Prostate gland (tissue), 2 donors: ENCODE measurements at regions not wholly inside any gene's neighbourhood (a gene's known extent, or its start where the extent isn't known, plus 50 kb on each side); places are given as distances from the start of the nearest gene placed in this dataset.

Experiments used
- DNase-seq: peaks from one replicate; pipeline ENCODE4 v3.0.0-alpha.2; 2019; ENCODE audit warnings: low spot score
- H3K27ac ChIP-seq, 2 donors: fragments of 200-600 bp; sonication (generic); 2 replicates each; pipeline ENCODE4 v1.5.1; 2017 to 2019
- H3K27me3 ChIP-seq: fragments of 200-600 bp; sonication (generic); replicated peaks from 2 replicates; pipeline ENCODE4 v1.5.1; 2019; ENCODE audit not compliant: insufficient read depth
- H3K36me3 ChIP-seq, 2 donors: fragments of 200-600 bp; sonication (generic); 1 replicate in 1 of 2; 2 replicates in 1 of 2; pipeline versions ENCODE4 v1.5.1 to v1.8.1; 2017 to 2019
- H3K4me1 ChIP-seq: fragments of 200-600 bp; sonication (generic); replicated peaks from 2 replicates; pipeline ENCODE4 v1.5.1; 2019
- H3K4me3 ChIP-seq, 2 donors: fragments of 200-600 bp; sonication (generic); 2 replicates each; pipeline ENCODE4 v1.5.1; 2017 to 2019
- H3K9me3 ChIP-seq: fragments of 200-600 bp; sonication (generic); 2 replicates; pipeline ENCODE4 v1.5.1; 2017
- POLR2A ChIP-seq: fragments of 450-650 bp; IDR thresholded peaks from one replicate; pipeline ENCODE4 v1.6.1; 2016; ENCODE audit warnings: antibody characterized with exemption, mild to moderate bottlenecking
- POLR2AphosphoS5 ChIP-seq: sonication (generic); formaldehyde crosslinking; IDR thresholded peaks from one replicate; pipeline ENCODE4 v1.6.1; 2017; ENCODE audit warnings: antibody characterized with exemption
- WGBS: methylation state at CpG from one replicate; pipeline ENCODE4 v1.1.5; 2018; 5-methylcytosine and 5-hydroxymethylcytosine counted together
- intact Hi-C: fragments of 100-400 bp; cut with DNase I; formaldehyde crosslinking; loops from one replicate; pipeline ENCODE4 v1.14.2; 2022
- TF ChIP-seq, protein P1 (sequence below), 4 experiments: fragments of 200-600 bp in 2 of 4; fragments of 450-650 bp in 2 of 4; sonication (generic) in 2 of 4; IDR thresholded peaks; 1 replicate in 3 of 4; 2 replicates in 1 of 4; pipeline ENCODE4 v1.5.1; 2016 to 2019; ENCODE audit warnings: antibody characterized with exemption in 4 of 4, mild to moderate bottlenecking in 2 of 4, moderate library complexity in 2 of 4

DNA sequence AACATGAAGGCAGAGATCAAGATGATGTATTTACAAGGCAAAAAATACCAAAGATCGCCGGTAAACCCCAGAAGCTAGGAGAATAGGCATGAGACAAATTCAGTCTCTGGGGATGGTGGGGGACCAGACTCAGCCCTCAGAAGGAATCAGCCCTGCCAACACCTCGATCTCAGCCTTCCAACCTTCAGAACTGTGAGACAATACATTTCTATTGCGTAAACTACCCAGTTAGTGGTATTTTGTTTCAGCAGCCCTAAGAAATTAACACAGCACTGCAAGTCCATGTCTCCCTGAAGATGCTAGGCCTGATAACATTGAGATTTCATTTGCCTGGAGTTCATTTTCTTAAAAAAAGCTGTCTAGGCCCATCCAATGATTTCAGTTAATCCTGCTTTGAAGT is 622.5 kb downstream of the PTPRC start:
- Histone ChIP-seq H3K9me3 (no peaks in the 10 kb centered on the region), H3K27me3 (no peaks in the 10 kb centered on the region), H3K4me1 (no peaks in the 10 kb centered on the region), H3K27ac (no peak overlapping the region), H3K36me3 (no peaks in the 10 kb centered on the region), H3K4me3 (no peak overlapping the region)
- intact Hi-C loops, result no loop called here
- DNase-seq, result no peak
- WGBS, result 76% methylated on average over 4 of the region's 4 CpGs
- no peak for TF ChIP-seq POLR2A
- no peak for TF ChIP-seq POLR2AphosphoS5
- TF ChIP-seq, protein P1, sequence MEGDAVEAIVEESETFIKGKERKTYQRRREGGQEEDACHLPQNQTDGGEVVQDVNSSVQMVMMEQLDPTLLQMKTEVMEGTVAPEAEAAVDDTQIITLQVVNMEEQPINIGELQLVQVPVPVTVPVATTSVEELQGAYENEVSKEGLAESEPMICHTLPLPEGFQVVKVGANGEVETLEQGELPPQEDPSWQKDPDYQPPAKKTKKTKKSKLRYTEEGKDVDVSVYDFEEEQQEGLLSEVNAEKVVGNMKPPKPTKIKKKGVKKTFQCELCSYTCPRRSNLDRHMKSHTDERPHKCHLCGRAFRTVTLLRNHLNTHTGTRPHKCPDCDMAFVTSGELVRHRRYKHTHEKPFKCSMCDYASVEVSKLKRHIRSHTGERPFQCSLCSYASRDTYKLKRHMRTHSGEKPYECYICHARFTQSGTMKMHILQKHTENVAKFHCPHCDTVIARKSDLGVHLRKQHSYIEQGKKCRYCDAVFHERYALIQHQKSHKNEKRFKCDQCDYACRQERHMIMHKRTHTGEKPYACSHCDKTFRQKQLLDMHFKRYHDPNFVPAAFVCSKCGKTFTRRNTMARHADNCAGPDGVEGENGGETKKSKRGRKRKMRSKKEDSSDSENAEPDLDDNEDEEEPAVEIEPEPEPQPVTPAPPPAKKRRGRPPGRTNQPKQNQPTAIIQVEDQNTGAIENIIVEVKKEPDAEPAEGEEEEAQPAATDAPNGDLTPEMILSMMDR (IDR thresholded peaks at IDR 0.05), result no peak

DNA sequence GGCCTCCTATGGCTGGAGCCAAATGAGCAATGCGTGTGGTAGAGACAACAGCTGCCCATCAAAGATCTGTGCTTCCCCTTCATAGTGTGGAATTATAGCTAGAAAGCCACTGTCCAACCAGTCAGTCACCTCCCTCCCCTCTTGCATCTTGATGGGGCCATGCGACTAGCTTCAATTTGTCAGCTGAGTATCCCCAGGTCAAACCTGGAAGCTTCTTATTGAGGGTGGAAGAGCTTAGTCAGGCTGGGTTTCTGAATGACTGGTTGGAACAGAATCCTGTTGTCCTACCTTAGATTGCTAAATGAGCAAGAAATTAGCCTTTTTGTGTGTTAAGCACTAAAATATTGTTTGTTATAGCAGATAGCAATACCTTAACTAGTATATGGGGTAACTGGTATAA is 625.4 kb downstream of the PTPRC start:
- Histone ChIP-seq H3K27ac (no peak overlapping the region), H3K9me3 (no peaks in the 10 kb centered on the region), H3K4me1 (no peaks in the 10 kb centered on the region), H3K4me3 (no peak overlapping the region), H3K36me3 (no peaks in the 10 kb centered on the region), H3K27me3 (no peaks in the 10 kb centered on the region)
- intact Hi-C loops, result no loop called here
- WGBS, result 89% methylated on average over 2 of the region's 2 CpGs
- no peak for DNase-seq
- TF ChIP-seq POLR2AphosphoS5, result no peak
- TF ChIP-seq, protein P1 (IDR thresholded peaks at IDR 0.05), result no peak
- TF ChIP-seq POLR2A, result no peak

DNA sequence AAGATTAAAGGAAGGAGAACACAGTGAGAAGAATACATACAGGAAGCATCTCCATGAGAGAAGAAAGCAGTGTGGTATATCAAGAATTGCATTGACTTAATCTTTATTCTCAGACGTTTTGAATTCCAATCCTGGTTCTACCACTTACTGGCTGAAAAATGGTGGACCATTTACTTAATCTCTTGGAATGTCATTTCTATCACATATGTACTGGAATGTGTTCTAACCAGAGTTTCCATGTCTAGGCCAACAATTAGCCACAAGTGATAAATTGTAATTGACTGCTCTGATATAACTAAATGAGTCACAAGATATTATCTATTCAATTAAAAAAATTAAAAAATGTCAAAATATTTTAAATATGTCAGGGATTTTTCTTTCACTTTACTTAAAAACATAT is 626.1 kb downstream of the PTPRC start:
- H3K9me3 ChIP-seq, result no peaks in the 10 kb centered on the region
- WGBS, result 74% methylated on average over 1 of the region's 1 CpG
- H3K27me3 ChIP-seq, result no peaks in the 10 kb centered on the region
- DNase-seq, result no peak
- intact Hi-C loops, result no loop called here
- no peak overlapping the region for H3K4me3 ChIP-seq
- no peak overlapping the region for H3K27ac ChIP-seq
- no peaks in the 10 kb centered on the region for H3K4me1 ChIP-seq
- TF ChIP-seq POLR2AphosphoS5 (no peak), POLR2A (no peak)
- TF ChIP-seq, protein P1 (IDR thresholded peaks at IDR 0.05), result no peak
- no peaks in the 10 kb centered on the region for H3K36me3 ChIP-seq

DNA sequence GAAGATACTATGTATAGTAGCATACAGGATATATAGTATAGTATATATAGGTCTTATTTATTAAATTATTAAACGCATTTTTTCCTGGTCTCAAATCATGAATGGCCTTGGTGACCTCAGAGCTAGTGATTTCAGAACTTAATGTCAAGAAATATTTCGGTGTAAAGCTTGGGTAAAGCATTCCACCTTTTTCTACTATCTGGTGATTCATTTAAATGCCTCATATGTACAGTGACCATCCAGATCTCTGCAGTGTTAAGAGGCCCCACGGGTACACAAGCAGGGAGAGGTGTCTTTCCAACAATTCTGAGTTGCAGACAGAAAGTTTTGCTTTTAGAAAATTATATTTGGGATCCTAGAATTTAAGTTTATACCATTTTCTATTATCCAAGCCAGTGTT is 626.5 kb downstream of the PTPRC start:
- WGBS, result 87% methylated on average over 3 of the region's 3 CpGs
- no peak for DNase-seq
- H3K36me3 ChIP-seq, result no peaks in the 10 kb centered on the region
- no peak overlapping the region for H3K4me3 ChIP-seq
- intact Hi-C loops, result no loop called here
- no peaks in the 10 kb centered on the region for H3K27me3 ChIP-seq
- TF ChIP-seq POLR2AphosphoS5 (no peak), POLR2A (no peak)
- TF ChIP-seq, protein P1 (IDR thresholded peaks at IDR 0.05), result no peak
- no peaks in the 10 kb centered on the region for H3K4me1 ChIP-seq
- H3K9me3 ChIP-seq, result no peaks in the 10 kb centered on the region
- H3K27ac ChIP-seq, result no peak overlapping the region

DNA sequence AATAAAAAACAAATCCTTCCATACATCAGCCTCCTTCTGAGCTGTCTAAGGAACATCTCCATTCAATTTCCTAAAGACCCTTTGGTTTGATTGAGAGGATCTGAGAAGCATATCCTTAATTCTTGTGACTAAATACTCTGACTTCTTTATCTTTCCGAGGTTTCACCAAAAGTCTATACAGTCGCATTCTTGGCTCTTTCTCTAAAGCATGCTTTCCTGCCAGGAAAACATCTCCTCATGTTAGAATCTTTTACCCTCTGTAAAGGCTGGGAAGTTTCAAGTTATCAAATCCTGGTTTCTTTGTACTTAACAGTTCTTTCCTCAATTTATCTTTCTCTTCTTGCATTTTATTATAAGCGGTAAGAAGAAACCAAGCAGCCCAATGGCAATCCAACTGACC is 630.4 kb downstream of the PTPRC start:
- TF ChIP-seq POLR2AphosphoS5 (no peak), POLR2A (no peak)
- TF ChIP-seq, protein P1 (IDR thresholded peaks at IDR 0.05), result no peak
- intact Hi-C loops, result no loop called here
- H3K9me3 ChIP-seq, result no peaks in the 10 kb centered on the region
- WGBS, result 93% methylated on average over 3 of the region's 3 CpGs
- H3K4me3 ChIP-seq, result no peak overlapping the region
- no peaks in the 10 kb centered on the region for H3K36me3 ChIP-seq
- no peak overlapping the region for H3K27ac ChIP-seq
- H3K27me3 ChIP-seq, result no peaks in the 10 kb centered on the region
- no peak for DNase-seq
- no peaks in the 10 kb centered on the region for H3K4me1 ChIP-seq
